K562 (cell line): ENCODE measurements at regions not wholly inside any gene's neighbourhood (a gene's known extent, or its start where the extent isn't known, plus 50 kb on each side); places are given as distances from the start of the nearest gene placed in this dataset.

Experiments
- ATAC-seq: fragments of 200-7000 bp; cut with Tn5 transposase; 3 replicates; pipeline ENCODE4 v1.9.1; 2020; ENCODE audit warnings: moderate library complexity
- BruUV-seq: library from RNA; stranded (reverse); fragments of 400-500 nt; replicated peaks from 2 replicates; lab custom pipeline; 2021; lab: Mats Ljungman, UMichigan
- CTCF ChIA-PET: fragments of 300-600 bp; formaldehyde crosslinking; extraction: SDS; loops from one replicate; lab custom pipeline; 2021; ENCODE audit warnings: low intra/inter-chr PET ratio; lab: Yijun Ruan, JAX
- POLR2A ChIA-PET: fragments of 300-600, 350-650 bp; sonication (Branson Sonifier 250); formaldehyde crosslinking; extraction: SDS; loops from one replicate; lab custom pipeline; 2021; ENCODE audit warnings: antibody characterized with exemption, inconsistent platforms; lab: Yijun Ruan, JAX
- DNase-seq, 4 experiments: peaks; one replicate each; pipeline versions ENCODE4 v3.0.0 to v3.0.0-alpha.2; 2011 to 2018; ENCODE audit warnings: low spot score in 3 of 4, mixed read lengths in 3 of 4; ENCODE audit errors: extremely low read depth in 1 of 4
- FAIRE-seq: peaks from 2 replicates; lab custom pipeline; 2011; peaks lifted over from hg19 to GRCh38; lab: Jason Lieb, UNC
- H2AFZ ChIP-seq: 2 replicates; pipeline ENCODE4 v1.6.0; 2011; ENCODE audit warnings: low read depth, low read length, control low read depth, inconsistent platforms
- H3K27ac ChIP-seq: fragments of 200-600 bp; 3 replicates; pipeline ENCODE4 v1.8.0; 2011; ENCODE audit warnings: low read depth, mild to moderate bottlenecking, control low read depth, inconsistent platforms, low read length, moderate library complexity, mixed read lengths; ENCODE audit errors: extremely low read depth
- H3K27me3 ChIP-seq, 2 experiments: fragments of 300-600 bp in 1 of 2; 2 replicates in 1 of 2; 3 replicates in 1 of 2; pipeline versions ENCODE4 v1.6.0 to v1.8.0; 2011; ENCODE audit warnings: inconsistent platforms in 2 of 2, low read length in 2 of 2, mild to moderate bottlenecking in 1 of 2, mixed read lengths in 1 of 2, moderate library complexity in 1 of 2; ENCODE audit not compliant: control insufficient read depth in 2 of 2, insufficient read depth in 2 of 2
- H3K36me3 ChIP-seq: fragments of 300-600 bp; 3 replicates; pipeline ENCODE4 v1.8.0; 2011; ENCODE audit warnings: mild to moderate bottlenecking, low read length, inconsistent platforms; ENCODE audit not compliant: control insufficient read depth, insufficient read depth
- H3K4me1 ChIP-seq, 2 experiments: fragments of 200-600 bp in 1 of 2; replicated peaks in 1 of 2; 2 replicates in 1 of 2; 3 replicates in 1 of 2; pipeline versions ENCODE4 v1.5.1 to v1.8.0; 2011; ENCODE audit warnings: inconsistent platforms in 2 of 2, low read length in 2 of 2, mild to moderate bottlenecking in 1 of 2, mixed read lengths in 1 of 2, moderate library complexity in 1 of 2; ENCODE audit not compliant: control insufficient read depth in 2 of 2, insufficient read depth in 2 of 2
- H3K4me2 ChIP-seq: 2 replicates; pipeline ENCODE4 v1.6.1; 2011; ENCODE audit warnings: low read length, control low read depth, inconsistent platforms, mixed read lengths; ENCODE audit not compliant: insufficient read depth
- H3K4me3 ChIP-seq: fragments of 200-600 bp; sonication (generic), shearing (Covaris generic); 2 replicates; pipeline ENCODE4 v1.5.1; 2016; ENCODE audit warnings: control low read depth, inconsistent platforms
- H3K79me2 ChIP-seq: fragments of 200-600 bp; 3 replicates; pipeline ENCODE4 v1.8.0; 2011; ENCODE audit warnings: low read length, inconsistent platforms; ENCODE audit not compliant: control insufficient read depth, insufficient read depth
- H3K9ac ChIP-seq, 2 experiments: 2 replicates each; pipeline versions ENCODE4 v1.6.0 to v1.6.1; 2011; ENCODE audit warnings: low read depth in 2 of 2, low read length in 2 of 2, control low read depth in 1 of 2, inconsistent platforms in 1 of 2, mild to moderate bottlenecking in 1 of 2, mixed read lengths in 1 of 2; ENCODE audit not compliant: insufficient read depth in 1 of 2
- H3K9me1 ChIP-seq: one replicate; pipeline ENCODE4 v1.6.0; 2011; ENCODE audit warnings: inconsistent platforms, mild to moderate bottlenecking, low read length, moderate library complexity; ENCODE audit not compliant: control insufficient read depth, insufficient read depth
- H3K9me3 ChIP-seq: replicated peaks from 2 replicates; pipeline ENCODE4 v1.5.1; 2011; ENCODE audit warnings: low read depth, low read length, inconsistent platforms; ENCODE audit not compliant: control insufficient read depth, insufficient read depth
- H4K20me1 ChIP-seq: replicated peaks from 2 replicates; pipeline ENCODE4 v1.6.1; 2011; ENCODE audit warnings: low read length, inconsistent platforms, mixed read lengths; ENCODE audit not compliant: control insufficient read depth, insufficient read depth
- CTBP1 ChIP-seq: fragments of 450-650 bp; IDR thresholded peaks from 2 replicates; pipeline ENCODE4 v1.6.1; 2016; ENCODE audit warnings: borderline replicate concordance
- E2F4 ChIP-seq: sonication (generic); formaldehyde crosslinking; IDR thresholded peaks from 2 replicates; pipeline ENCODE4 v1.8.0; 2022; ENCODE audit warnings: mild to moderate bottlenecking, low read depth, missing genetic modification reagents
- HDAC3 ChIP-seq: fragments of 450-650 bp; IDR thresholded peaks from 2 replicates; pipeline ENCODE4 v1.6.1; 2018; ENCODE audit warnings: borderline replicate concordance, mild to moderate bottlenecking, moderate library complexity; ENCODE audit not compliant: partially characterized antibody
- KDM1A ChIP-seq, 2 experiments: fragments of 450-650 bp; IDR thresholded peaks; 2 replicates each; pipeline ENCODE4 v1.6.1; 2016; ENCODE audit warnings: mild to moderate bottlenecking in 2 of 2
- NFIX ChIP-seq: fragments of 250-450 bp; sonication (Bioruptor Pico); IDR thresholded peaks from 2 replicates; pipeline ENCODE4 v1.4.0; 2020; ENCODE audit warnings: low read depth, mild to moderate bottlenecking, moderate library complexity
- SRF ChIP-seq, 2 experiments: fragments of 250-450, 450-650 bp in 1 of 2; sonication (Bioruptor Pico) in 1 of 2; sonication (generic) in 1 of 2; formaldehyde crosslinking; IDR thresholded peaks; 2 replicates each; pipeline versions ENCODE4 v1.5.0 to v1.5.1; 2020 to 2022; ENCODE audit warnings: mild to moderate bottlenecking in 1 of 2, missing genetic modification reagents in 1 of 2
- TOE1 ChIP-seq, 2 experiments: fragments of 450-650 bp in 1 of 2; sonication (generic) in 1 of 2; formaldehyde crosslinking in 1 of 2; IDR thresholded peaks; 2 replicates each; pipeline versions ENCODE4 v1.7.1 to v1.8.0; 2016 to 2022; ENCODE audit warnings: borderline replicate concordance in 2 of 2, mild to moderate bottlenecking in 2 of 2, antibody characterized with exemption in 1 of 2, inconsistent platforms in 1 of 2, low read depth in 1 of 2, missing genetic modification reagents in 1 of 2, moderate library complexity in 1 of 2
- ZBTB11 ChIP-seq, 3 experiments: fragments of 200-800 bp in 1 of 3; fragments of 250-450 bp in 1 of 3; fragments of 450-650 bp in 1 of 3; sonication (Bioruptor Pico) in 1 of 3; sonication (Bioruptor generic) in 1 of 3; formaldehyde crosslinking in 1 of 3; IDR thresholded peaks; 2 replicates each; pipeline versions ENCODE4 v1.6.1 to v1.8.0; 2016 to 2022; ENCODE audit warnings: mild to moderate bottlenecking in 2 of 3, missing genetic modification characterization in 2 of 3, missing compliant biosample characterization in 1 of 3, moderate library complexity in 1 of 3
- ZNF449 ChIP-seq: fragments of 250-450 bp; sonication (Bioruptor Pico); IDR thresholded peaks from 2 replicates; pipeline ENCODE4 v1.8.0; 2022; ENCODE audit warnings: moderate library complexity, mild to moderate bottlenecking, inconsistent platforms
- ZNF764 ChIP-seq: fragments of 250-450 bp; sonication (Bioruptor Pico); IDR thresholded peaks from 2 replicates; pipeline ENCODE4 v1.4.0; 2020; ENCODE audit warnings: low read depth, mild to moderate bottlenecking, moderate library complexity
- ZNF79 ChIP-seq: fragments of 250-450 bp; sonication (Bioruptor Pico); IDR thresholded peaks from 2 replicates; pipeline ENCODE4 v1.4.0; 2020; ENCODE audit warnings: low read depth, mild to moderate bottlenecking, moderate library complexity
- WGBS: fragments of 100-300 bp; shearing (Covaris generic); methylation state at CpG from one replicate; pipeline ENCODE4 v1.1.6; 2016; ENCODE audit warnings: low coverage, mixed read lengths; ENCODE audit not compliant: insufficient coverage; ENCODE audit errors: missing lambda C conversion rate; 5-methylcytosine and 5-hydroxymethylcytosine counted together
- in situ Hi-C: fragments of 300-500 bp; cut with MboI; formaldehyde crosslinking; loops from 4 replicates; pipeline ENCODE4 v1.15.0; 2018; ENCODE audit warnings: inconsistent platforms, mixed read lengths
- intact Hi-C: fragments of 100-400 bp; cut with micrococcal nuclease; formaldehyde crosslinking; loops from 2 replicates; pipeline ENCODE4 v1.14.2; 2022

- Histone ChIP-seq H3K27ac (no peak overlapping the region), H3K9me1 (no peaks in the 10 kb centered on the region), H3K4me1 (no peaks in the 10 kb centered on the region), H4K20me1 (no peaks in the 10 kb centered on the region), H3K9me3 (no peaks in the 10 kb centered on the region), H3K79me2 (no peaks in the 10 kb centered on the region), H3K9ac (no peak overlapping the region), H3K27me3 (no peaks in the 10 kb centered on the region), H3K36me3 (no peaks in the 10 kb centered on the region), H3K4me2 (no peak overlapping the region), H2AFZ (no peak overlapping the region), H3K4me3 (no peak overlapping the region)
- DNase-seq (no peak), ATAC-seq (no peak), FAIRE-seq (no peak)
- CTCF ChIA-PET = no interaction called here
- intact Hi-C loops (no loop called here), in situ Hi-C loops (no loop called here)
- POLR2A ChIA-PET = no interaction called here
- 3% methylated on average over 4 of the region's 4 CpGs for WGBS
- BruUV-seq = no TSS peak
- TF ChIP-seq ZNF449 (CRISPR knock-in tag) (peak; percentile 62; the same call in 1 of the 2 replicates), E2F4 (CRISPR knock-in tag) (no peak), HDAC3 (no peak), ZNF764 (CRISPR knock-in tag) (no peak), NFIX (CRISPR knock-in tag) (no peak), SRF (CRISPR knock-in tag; IDR thresholded peaks at IDR 0.05) (no peak), TOE1 (IDR thresholded peaks at IDR 0.05; ENCODE audit: borderline replicate concordance) (no peak), TOE1 (CRISPR knock-in tag; IDR thresholded peaks at IDR 0.05; ENCODE audit: borderline replicate concordance, low read depth) (no peak), ZNF79 (CRISPR knock-in tag) (peak; percentile 17; the same call in 1 of the 2 replicates), CTBP1 (no peak), ZBTB11 (CRISPR knock-in tag; IDR thresholded peaks at IDR 0.05) (0 out of 6 replicates have a peak, but pooled peaks of 1 of the 3 experiments have one; percentile 2), KDM1A (IDR thresholded peaks at IDR 0.05) (no peak)
Observed at GRCh38 chr15:47411733-47412132, 305.6 kb upstream of the SEMA6D start.
